ENCODE measurements at regions not wholly inside any gene's neighbourhood (a gene's known extent, or its start where the extent isn't known, plus 50 kb on each side); places are given as distances from the start of the nearest gene placed in this dataset.

GRCh38 chr1:223009406-223009805, 133.6 kb downstream of the TLR5 start:
- Histone ChIP-seq H3K36me3 (ENCODE audit: control insufficient read depth in 2 of 2, insufficient read depth in 1 of 2, low read length in 2 of 2) (peaks cover 0 to 2% of the 10 kb centered on the region in 2 experiments; a peak in 1 of 3 replicates), H3K27ac (ENCODE audit: extremely low read depth, low read depth, low read length) (no peak overlapping the region), H3K9me3 (ENCODE audit: control insufficient read depth, insufficient read depth, low read depth, low read length) (no peaks in the 10 kb centered on the region), H3K4me3 (ENCODE audit: low read depth, low read length) (no peak overlapping the region), H3K4me1 (ENCODE audit: control insufficient read depth, insufficient read depth, low read length) (peaks cover 11% of the 10 kb centered on the region)
- ChIA-PET POLR2A (no interaction called here), CTCF (interaction anchor here (1.0 kb wide), 1 partner anchor 16 kb away, joined by 3 read pairs; no protein-coding TSS in a partner anchor)
- TF ChIP-seq ZNF239 (tag by site-specific recombination; IDR thresholded peaks at IDR 0.05): no peak
- TF ChIP-seq ZNF529 (tag by site-specific recombination; IDR thresholded peaks at IDR 0.05; ENCODE audit: insufficient replicate concordance): no peak
- TF ChIP-seq ZFHX2 (tag by site-specific recombination; conservative IDR thresholded peaks at IDR 0.05): no peak
- no peak for TF ChIP-seq GLI2 (tag by site-specific recombination; IDR thresholded peaks at IDR 0.05; ENCODE audit: borderline replicate concordance, low read depth)
- no peak for TF ChIP-seq ZFP3 (tag by site-specific recombination; IDR thresholded peaks at IDR 0.05; ENCODE audit: low read depth)
- TF ChIP-seq ZSCAN16 (tag by site-specific recombination; IDR thresholded peaks at IDR 0.05): no peak
- TF ChIP-seq ZNF366 (tag by site-specific recombination; conservative IDR thresholded peaks at IDR 0.05): no peak
- TF ChIP-seq ZSCAN30 (tag by site-specific recombination; IDR thresholded peaks at IDR 0.05): no peak
- TF ChIP-seq ZNF10 (tag by site-specific recombination; IDR thresholded peaks at IDR 0.05): no peak
- no peak for TF ChIP-seq ZNF843 (tag by site-specific recombination; IDR thresholded peaks at IDR 0.05)
- TF ChIP-seq ZNF449 (tag by site-specific recombination; IDR thresholded peaks at IDR 0.05): no peak
- no peak for TF ChIP-seq ZBTB48 (tag by site-specific recombination; IDR thresholded peaks at IDR 0.05)
- TF ChIP-seq ZNF146 (tag by site-specific recombination; IDR thresholded peaks at IDR 0.05): no peak
- TF ChIP-seq ZNF837 (tag by site-specific recombination; IDR thresholded peaks at IDR 0.05): no peak
- TF ChIP-seq TCF7L2 (IDR thresholded peaks at IDR 0.05; ENCODE audit: borderline replicate concordance, low read depth, low read length): no peak
- TF ChIP-seq, protein P1, sequence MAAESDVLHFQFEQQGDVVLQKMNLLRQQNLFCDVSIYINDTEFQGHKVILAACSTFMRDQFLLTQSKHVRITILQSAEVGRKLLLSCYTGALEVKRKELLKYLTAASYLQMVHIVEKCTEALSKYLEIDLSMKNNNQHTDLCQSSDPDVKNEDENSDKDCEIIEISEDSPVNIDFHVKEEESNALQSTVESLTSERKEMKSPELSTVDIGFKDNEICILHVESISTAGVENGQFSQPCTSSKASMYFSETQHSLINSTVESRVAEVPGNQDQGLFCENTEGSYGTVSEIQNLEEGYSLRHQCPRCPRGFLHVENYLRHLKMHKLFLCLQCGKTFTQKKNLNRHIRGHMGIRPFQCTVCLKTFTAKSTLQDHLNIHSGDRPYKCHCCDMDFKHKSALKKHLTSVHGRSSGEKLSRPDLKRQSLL (tag by site-specific recombination; IDR thresholded peaks at IDR 0.05): no peak

DNA sequence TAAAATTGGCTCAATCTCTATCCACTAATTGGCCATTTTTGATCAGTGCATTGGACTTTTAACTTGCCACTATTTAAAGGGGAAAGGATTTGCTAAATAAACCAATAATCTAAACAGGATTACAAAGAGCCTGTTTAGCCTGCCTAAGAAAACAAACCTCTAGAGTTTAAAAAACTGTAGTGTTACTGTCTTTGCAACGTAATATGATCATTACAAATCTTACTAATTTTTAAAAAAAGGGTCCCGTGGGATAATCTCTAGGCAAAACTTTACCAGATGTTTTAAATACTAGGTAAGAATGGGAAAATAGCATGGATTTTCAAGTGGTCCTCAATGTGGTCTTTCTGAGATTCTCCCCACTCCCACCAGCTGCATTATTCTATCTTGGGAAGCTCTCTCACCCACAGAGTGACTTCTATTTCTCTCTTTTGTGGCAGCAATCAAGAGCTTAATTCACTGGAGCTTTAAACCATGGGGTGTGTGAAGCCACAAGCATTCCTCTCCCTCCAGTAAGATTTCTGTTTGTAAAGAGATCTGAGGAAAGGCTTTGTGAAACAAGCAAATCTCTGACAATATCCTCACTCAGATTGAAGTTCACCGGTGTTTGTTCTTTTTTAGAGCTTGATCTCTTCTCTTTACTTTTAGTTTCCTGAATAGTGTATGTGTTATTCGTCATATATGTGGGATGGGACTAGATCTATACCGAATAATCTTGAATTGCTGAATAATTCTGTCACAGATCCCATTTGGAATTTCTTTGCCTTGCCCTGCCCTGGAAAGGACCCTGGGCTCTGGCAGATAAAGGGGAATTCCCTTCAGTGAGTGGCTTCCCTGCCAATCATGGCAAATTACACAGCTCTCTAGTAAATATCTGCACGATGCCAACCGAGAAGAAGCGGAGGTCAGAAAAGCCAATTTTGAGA, 132.2 kb downstream of the TLR5 start:
- TF ChIP-seq ZNF274 (IDR thresholded peaks at IDR 0.05; ENCODE audit: low read length) (no peak), ZNF274 (tag by site-specific recombination; IDR thresholded peaks at IDR 0.05; ENCODE audit: borderline replicate concordance) (no peak), ZSCAN23 (tag by site-specific recombination; IDR thresholded peaks at IDR 0.05) (no peak), PRDM1 (tag by site-specific recombination; IDR thresholded peaks at IDR 0.05) (no peak), HIC1 (tag by site-specific recombination; IDR thresholded peaks at IDR 0.05) (no peak), ZBTB8A (tag by site-specific recombination; IDR thresholded peaks at IDR 0.05) (no peak), ZNF175 (tag by site-specific recombination; IDR thresholded peaks at IDR 0.05) (no peak), SP7 (tag by site-specific recombination; IDR thresholded peaks at IDR 0.05) (no peak), ZNF561 (tag by site-specific recombination; IDR thresholded peaks at IDR 0.05; ENCODE audit: borderline replicate concordance) (no peak), KLF1 (tag by site-specific recombination; IDR thresholded peaks at IDR 0.05) (no peak)
- Histone ChIP-seq H3K9me3 (ENCODE audit: control insufficient read depth, insufficient read depth, low read depth, low read length) (no peaks in the 10 kb centered on the region), H3K36me3 (ENCODE audit: control insufficient read depth in 2 of 2, insufficient read depth in 1 of 2, low read length in 2 of 2) (no peaks in the 10 kb centered on the region), H3K27ac (ENCODE audit: extremely low read depth, low read depth, low read length) (no peak overlapping the region), H3K4me1 (ENCODE audit: control insufficient read depth, insufficient read depth, low read length) (peaks cover 11% of the 10 kb centered on the region), H3K4me3 (ENCODE audit: low read depth, low read length) (no peak overlapping the region)
- POLR2A ChIA-PET: no interaction called here
- CTCF ChIA-PET: interaction anchor here (1.3 kb wide), 1 partner anchor 64 kb away, joined by 3 read pairs; no protein-coding TSS in a partner anchor
